SK-N-MC (cell line): ENCODE measurements at regions not wholly inside any gene's neighbourhood (a gene's known extent, or its start where the extent isn't known, plus 50 kb on each side); places are given as distances from the start of the nearest gene placed in this dataset.

Experiments
- EZH2 ChIP-seq: fragments of 200-600 bp; sonication (generic); IDR thresholded peaks from one replicate; pipeline ENCODE4 v1.6.1; 2017; ENCODE audit warnings: antibody characterized with exemption
- POLR2AphosphoS5 ChIP-seq: IDR thresholded peaks from 2 replicates; pipeline ENCODE4 v1.6.1; 2012; ENCODE audit warnings: mild to moderate bottlenecking, low read depth, low read length, borderline replicate concordance

DNA sequence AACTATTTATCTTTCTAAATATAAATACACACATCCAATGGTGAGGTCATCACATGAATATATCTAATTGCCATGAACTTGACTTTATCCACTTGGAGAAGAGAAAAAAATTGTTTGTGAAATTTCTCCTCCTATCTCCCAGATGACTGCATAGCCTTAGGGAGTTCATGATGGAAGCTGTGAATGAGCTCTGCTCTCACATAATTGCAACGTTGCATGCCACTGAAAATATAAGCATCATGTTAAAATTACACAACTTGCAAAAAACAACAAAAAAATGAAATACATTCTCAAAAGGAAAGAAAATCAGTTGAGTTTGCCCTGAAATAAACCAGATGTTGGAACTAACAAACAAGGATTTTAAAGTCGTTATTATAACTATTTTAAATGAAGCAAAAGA, 50.6 kb upstream of the OSR1 start:
- TF ChIP-seq POLR2AphosphoS5 (no peak), EZH2 (no peak)
